DND-41 (cell line): ENCODE measurements at regions not wholly inside any gene's neighbourhood (a gene's known extent, or its start where the extent isn't known, plus 50 kb on each side); places are given as distances from the start of the nearest gene placed in this dataset.

Experiments
- ATAC-seq: fragments of 200-7000 bp; cut with Tn5 transposase; 3 replicates; pipeline ENCODE4 v1.9.1; 2021; ENCODE audit warnings: low read depth; ENCODE audit not compliant: insufficient read depth
- DNase-seq: peaks from one replicate; pipeline ENCODE4 v3.0.0-alpha.2; 2020
- H2AFZ ChIP-seq: 2 replicates; pipeline ENCODE4 v1.6.0; 2012; ENCODE audit warnings: low read depth, low read length
- H3K27ac ChIP-seq: 2 replicates; pipeline ENCODE4 v1.5.1; 2012; ENCODE audit warnings: low read length, inconsistent platforms
- H3K27me3 ChIP-seq: fragments of 200-600 bp; sonication (generic); 2 replicates; pipeline ENCODE4 v1.6.0; 2012; ENCODE audit warnings: low read length, mild to moderate bottlenecking, inconsistent platforms; ENCODE audit not compliant: insufficient read depth, poor library complexity
- H3K36me3 ChIP-seq: 2 replicates; pipeline ENCODE4 v1.5.1; 2012; ENCODE audit warnings: low read length, inconsistent platforms; ENCODE audit not compliant: insufficient read depth
- H3K4me1 ChIP-seq: 2 replicates; pipeline ENCODE4 v1.5.1; 2012; ENCODE audit warnings: mild to moderate bottlenecking, low read length; ENCODE audit not compliant: insufficient read depth
- H3K4me2 ChIP-seq: 2 replicates; pipeline ENCODE4 v1.6.0; 2012; ENCODE audit warnings: mild to moderate bottlenecking, moderate library complexity, low read length, inconsistent platforms; ENCODE audit not compliant: insufficient read depth
- H3K4me3 ChIP-seq, 2 experiments: fragments of 200-600 bp in 1 of 2; shearing (Covaris generic) in 1 of 2; 2 replicates each; pipeline ENCODE4 v1.5.1; 2012 to 2016; ENCODE audit warnings: inconsistent platforms in 2 of 2, low read length in 2 of 2, mild to moderate bottlenecking in 2 of 2, low read depth in 1 of 2, moderate library complexity in 1 of 2
- H3K79me2 ChIP-seq: 2 replicates; pipeline ENCODE4 v1.6.0; 2012; ENCODE audit warnings: low read length, inconsistent platforms; ENCODE audit not compliant: insufficient read depth
- H3K9ac ChIP-seq: 2 replicates; pipeline ENCODE4 v1.6.0; 2012; ENCODE audit warnings: low read depth, mild to moderate bottlenecking, inconsistent platforms, low read length, moderate library complexity
- H3K9me3 ChIP-seq: 2 replicates; pipeline ENCODE4 v1.5.1; 2012; ENCODE audit warnings: low read length, moderate library complexity, mild to moderate bottlenecking, inconsistent platforms; ENCODE audit not compliant: insufficient read depth, severe bottlenecking
- H4K20me1 ChIP-seq: 2 replicates; pipeline ENCODE4 v1.6.0; 2012; ENCODE audit warnings: low read length; ENCODE audit not compliant: insufficient read depth
- EZH2 ChIP-seq: IDR thresholded peaks from 3 replicates; pipeline ENCODE4 v1.6.1; 2012; ENCODE audit warnings: borderline replicate concordance, low read depth, mild to moderate bottlenecking, moderate library complexity, low read length, inconsistent platforms; ENCODE audit not compliant: severe bottlenecking
- TF ChIP-seq, protein P1 (sequence below): IDR thresholded peaks from 2 replicates; pipeline ENCODE4 v1.5.1; 2012; ENCODE audit warnings: borderline replicate concordance, low read length, moderate library complexity, mild to moderate bottlenecking; ENCODE audit not compliant: poor library complexity, severe bottlenecking; ENCODE audit errors: extremely low read depth

DNA sequence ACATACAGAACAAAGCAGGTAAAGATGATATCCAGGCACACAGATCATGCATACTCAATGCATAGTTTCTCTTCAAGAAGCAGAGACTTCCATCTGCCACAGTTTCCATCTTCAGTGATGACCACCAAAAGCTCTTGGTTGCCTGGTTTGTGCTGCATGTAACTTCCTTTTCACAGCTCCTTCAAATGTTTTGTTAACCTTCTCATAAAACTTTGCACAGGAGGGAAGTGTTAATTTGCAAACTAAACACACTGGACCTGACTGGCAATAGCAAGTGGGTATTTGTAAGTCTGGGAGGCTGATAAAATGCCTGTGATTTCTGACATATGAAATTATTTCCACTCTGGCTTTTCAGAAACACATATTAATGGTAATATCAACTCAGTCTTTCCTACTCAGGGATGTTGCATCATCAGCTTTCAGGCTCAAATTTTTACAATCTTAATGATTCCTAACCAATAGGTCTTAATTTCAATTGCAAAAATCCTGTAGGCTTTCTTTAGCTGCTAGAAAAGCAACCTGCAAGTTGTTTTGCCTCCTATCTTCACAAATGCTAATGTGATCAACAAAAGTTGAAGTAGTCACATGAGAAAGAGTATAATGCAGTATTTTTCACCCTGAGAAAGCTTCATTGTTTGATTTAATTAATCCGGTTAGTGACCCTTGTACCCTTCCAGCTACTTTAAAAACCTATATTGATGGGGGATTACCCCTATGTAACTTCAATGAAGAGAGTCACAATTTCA is 575.6 kb downstream of the DIAPH3 start:
- Histone ChIP-seq H3K4me3 (no peak overlapping the region), H3K79me2 (no peaks in the 10 kb centered on the region), H3K4me1 (no peaks in the 10 kb centered on the region), H3K9ac (no peak overlapping the region), H3K27ac (no peak overlapping the region), H3K27me3 (no peaks in the 10 kb centered on the region), H2AFZ (no peak overlapping the region), H3K4me2 (no peak overlapping the region), H3K36me3 (no peaks in the 10 kb centered on the region), H4K20me1 (no peaks in the 10 kb centered on the region), H3K9me3 (no peaks in the 10 kb centered on the region)
- TF ChIP-seq, protein P1, sequence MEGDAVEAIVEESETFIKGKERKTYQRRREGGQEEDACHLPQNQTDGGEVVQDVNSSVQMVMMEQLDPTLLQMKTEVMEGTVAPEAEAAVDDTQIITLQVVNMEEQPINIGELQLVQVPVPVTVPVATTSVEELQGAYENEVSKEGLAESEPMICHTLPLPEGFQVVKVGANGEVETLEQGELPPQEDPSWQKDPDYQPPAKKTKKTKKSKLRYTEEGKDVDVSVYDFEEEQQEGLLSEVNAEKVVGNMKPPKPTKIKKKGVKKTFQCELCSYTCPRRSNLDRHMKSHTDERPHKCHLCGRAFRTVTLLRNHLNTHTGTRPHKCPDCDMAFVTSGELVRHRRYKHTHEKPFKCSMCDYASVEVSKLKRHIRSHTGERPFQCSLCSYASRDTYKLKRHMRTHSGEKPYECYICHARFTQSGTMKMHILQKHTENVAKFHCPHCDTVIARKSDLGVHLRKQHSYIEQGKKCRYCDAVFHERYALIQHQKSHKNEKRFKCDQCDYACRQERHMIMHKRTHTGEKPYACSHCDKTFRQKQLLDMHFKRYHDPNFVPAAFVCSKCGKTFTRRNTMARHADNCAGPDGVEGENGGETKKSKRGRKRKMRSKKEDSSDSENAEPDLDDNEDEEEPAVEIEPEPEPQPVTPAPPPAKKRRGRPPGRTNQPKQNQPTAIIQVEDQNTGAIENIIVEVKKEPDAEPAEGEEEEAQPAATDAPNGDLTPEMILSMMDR, result no peak
- TF ChIP-seq EZH2, result no peak
- DNase-seq (no peak), ATAC-seq (no peak)

DNA sequence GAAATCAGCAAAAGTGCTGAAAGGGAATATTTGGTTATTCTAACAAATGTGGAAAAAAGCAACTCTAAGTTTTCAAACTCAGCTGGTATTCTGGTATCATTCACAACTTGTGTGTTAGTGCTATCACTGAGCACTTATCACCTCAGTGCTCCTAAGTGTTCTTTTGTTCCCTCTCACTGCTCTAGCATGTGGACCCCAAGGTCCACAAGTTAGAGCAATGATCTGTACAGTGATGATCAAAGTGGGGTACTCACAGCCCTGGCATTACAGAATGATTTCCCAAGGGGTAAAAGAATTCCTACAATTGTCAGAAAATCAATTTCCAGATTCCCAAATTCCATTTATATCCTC is 575.0 kb downstream of the DIAPH3 start:
- Histone ChIP-seq H3K4me2 (no peak overlapping the region), H4K20me1 (no peaks in the 10 kb centered on the region), H3K9ac (no peak overlapping the region), H3K36me3 (no peaks in the 10 kb centered on the region), H3K27ac (no peak overlapping the region), H3K9me3 (no peaks in the 10 kb centered on the region), H3K4me1 (no peaks in the 10 kb centered on the region), H3K27me3 (no peaks in the 10 kb centered on the region), H3K4me3 (no peak overlapping the region), H3K79me2 (no peaks in the 10 kb centered on the region), H2AFZ (no peak overlapping the region)
- DNase-seq (no peak), ATAC-seq (no peak)
- TF ChIP-seq, protein P1, result no peak
- TF ChIP-seq EZH2, result no peak

DNA sequence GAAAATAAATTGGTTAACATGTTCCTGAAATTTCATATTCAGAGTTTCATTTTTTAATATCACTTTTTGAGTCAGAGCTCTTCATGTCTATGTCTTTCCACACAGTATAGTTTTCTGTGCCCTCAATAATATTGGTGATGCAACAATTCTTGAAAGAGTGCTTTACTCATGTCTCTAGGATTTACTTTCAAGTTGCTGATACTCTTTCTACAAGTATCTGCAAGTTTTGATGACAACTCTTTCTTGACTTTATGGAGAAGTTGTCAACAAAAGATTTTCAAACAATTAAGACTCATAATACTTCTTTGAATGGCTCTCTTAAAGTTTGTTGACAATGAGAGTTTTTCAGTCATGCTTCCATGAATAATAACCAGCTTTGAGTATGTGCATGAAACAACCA is 561.7 kb downstream of the DIAPH3 start:
- ATAC-seq (no peak), DNase-seq (no peak)
- Histone ChIP-seq H4K20me1 (no peaks in the 10 kb centered on the region), H3K79me2 (no peaks in the 10 kb centered on the region), H3K4me2 (no peak overlapping the region), H2AFZ (no peak overlapping the region), H3K27ac (no peak overlapping the region), H3K4me3 (no peak overlapping the region), H3K9ac (no peak overlapping the region), H3K36me3 (no peaks in the 10 kb centered on the region), H3K9me3 (no peaks in the 10 kb centered on the region), H3K4me1 (no peaks in the 10 kb centered on the region), H3K27me3 (no peaks in the 10 kb centered on the region)
- TF ChIP-seq EZH2, result no peak
- TF ChIP-seq, protein P1, result no peak

DNA sequence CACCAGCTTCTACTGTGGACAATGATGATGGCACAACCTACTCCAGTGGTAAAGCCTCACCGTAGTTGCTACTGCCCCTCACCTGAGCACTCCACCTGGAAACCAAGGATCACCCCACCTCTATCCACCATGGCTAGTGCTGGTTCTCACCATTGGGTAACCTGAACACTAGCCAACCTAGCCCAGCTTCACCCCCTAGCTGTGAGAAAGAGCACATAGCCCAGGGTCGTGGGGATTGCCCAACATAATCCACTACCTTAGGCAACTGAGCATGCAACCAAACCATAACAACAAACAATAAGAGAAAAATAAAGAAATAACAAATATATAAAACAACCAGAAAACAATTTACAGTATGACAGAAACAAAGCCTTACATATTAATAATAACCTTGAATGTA is 560.1 kb downstream of the DIAPH3 start:
- ATAC-seq, result no peak

More for the DNA sequence above, 560.1 kb downstream of the DIAPH3 start:
- Histone ChIP-seq H3K9me3 (no peaks in the 10 kb centered on the region), H3K79me2 (no peaks in the 10 kb centered on the region), H4K20me1 (no peaks in the 10 kb centered on the region), H2AFZ (no peak overlapping the region), H3K36me3 (no peaks in the 10 kb centered on the region), H3K9ac (no peak overlapping the region), H3K4me3 (no peak overlapping the region), H3K4me2 (no peak overlapping the region), H3K27ac (no peak overlapping the region), H3K4me1 (no peaks in the 10 kb centered on the region), H3K27me3 (no peaks in the 10 kb centered on the region)
- no peak for TF ChIP-seq EZH2
- TF ChIP-seq, protein P1, result no peak
- DNase-seq, result no peak
